ENCODE measurements at regions not wholly inside any gene's neighbourhood (a gene's known extent, or its start where the extent isn't known, plus 50 kb on each side); places are given as distances from the start of the nearest gene placed in this dataset.
A peak's percentile ranks its signal among the peaks of the same experiment; 100 is the strongest.
"Not testable (repeated sequence)": the region's sequence is repeated elsewhere in the genome, so short reads cannot be mapped to it uniquely, and the experiment has no call there.

GRCh38 chr10:11691319-11691755, 50.8 kb upstream of the ECHDC3 start:
- DNase-seq = no peak

- DNase-seq = no peak
Observed at GRCh38 chr10:11689945-11690736, 52.0 kb upstream of the ECHDC3 start.

GRCh38 chr10:11688448-11688795, 53.8 kb upstream of the ECHDC3 start:
- DNase-seq = not testable (repeated sequence)

GRCh38 chr10:11687779-11688447, 54.3 kb upstream of the ECHDC3 start:
- DNase-seq = no peak

GRCh38 chr10:11687357-11687771, 54.8 kb upstream of the ECHDC3 start:
- DNase-seq = no peak

- peak; percentile 31 for DNase-seq
Observed at GRCh38 chr10:11685787-11686218, 56.4 kb upstream of the ECHDC3 start.

- peak; percentile 85 for DNase-seq
Observed at GRCh38 chr10:11684717-11685645, 57.2 kb upstream of the ECHDC3 start.

GRCh38 chr10:11684341-11684716, 57.9 kb upstream of the ECHDC3 start:
- DNase-seq = not testable (repeated sequence)

GRCh38 chr10:11683529-11684320, 58.5 kb upstream of the ECHDC3 start:
- no peak for DNase-seq

- no peak for DNase-seq
Observed at GRCh38 chr10:11682851-11683250, 59.3 kb upstream of the ECHDC3 start.

- DNase-seq = no peak
Observed at GRCh38 chr10:11682267-11682683, 59.9 kb upstream of the ECHDC3 start.

- DNase-seq = no peak
Observed at GRCh38 chr10:11680496-11680895, 61.7 kb upstream of the ECHDC3 start.

- DNase-seq = no peak
Observed at GRCh38 chr10:11679946-11680345, 62.2 kb upstream of the ECHDC3 start.

- DNase-seq = no peak
Observed at GRCh38 chr10:11678074-11678793, 63.9 kb upstream of the ECHDC3 start.

- DNase-seq = no peak
Observed at GRCh38 chr10:11677480-11677879, 64.7 kb upstream of the ECHDC3 start.

- DNase-seq = no peak
Observed at GRCh38 chr10:11673346-11674280, 62.2 kb upstream of the USP6NL start.

- DNase-seq = no peak
Observed at GRCh38 chr10:11672836-11673235, 61.4 kb upstream of the USP6NL start.

GRCh38 chr10:11670381-11670780, 58.9 kb upstream of the USP6NL start:
- no peak for DNase-seq

GRCh38 chr10:11668847-11669610, 57.6 kb upstream of the USP6NL start:
- no peak for DNase-seq

GRCh38 chr10:11667756-11668155, 56.3 kb upstream of the USP6NL start:
- DNase-seq = no peak

All from NCI-H226 (cell line).